ENCODE measurements at regions not wholly inside any gene's neighbourhood (a gene's known extent, or its start where the extent isn't known, plus 50 kb on each side); places are given as distances from the start of the nearest gene placed in this dataset.

DNA sequence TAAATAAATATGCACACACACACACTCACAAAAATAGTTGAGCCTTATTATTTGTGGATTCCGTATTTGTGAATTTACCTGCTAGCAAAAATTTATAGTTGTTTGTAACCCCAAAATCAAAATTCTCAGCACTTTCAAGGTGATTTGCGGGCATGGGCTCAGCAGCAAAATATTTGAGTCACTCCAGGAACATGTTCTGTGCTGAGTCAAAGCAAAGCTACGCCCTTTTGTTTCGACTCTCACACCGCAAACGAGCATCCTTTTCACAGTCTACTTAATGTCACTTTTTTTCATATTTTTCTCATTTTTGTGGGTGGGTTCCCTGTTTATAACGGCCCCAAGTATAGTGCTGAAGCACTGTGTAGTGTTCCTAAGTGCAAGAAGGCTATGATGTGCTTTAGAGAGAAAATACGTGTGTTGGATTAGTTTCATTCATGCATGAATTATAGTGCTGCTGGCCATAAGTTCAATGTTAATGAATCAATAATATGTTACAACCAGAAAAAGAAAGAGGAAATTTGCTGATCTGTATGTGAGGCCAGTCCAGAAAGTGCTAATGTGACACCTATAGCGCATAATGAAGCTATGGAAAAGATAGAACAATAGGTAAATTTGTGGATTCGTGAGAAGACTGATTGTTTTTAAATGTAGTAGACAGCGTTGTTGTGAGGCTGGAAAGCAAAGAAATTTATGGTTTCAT lies 723.2 kb upstream of the AGA start:
- no peaks in the 10 kb centered on the region for H3K36me3 ChIP-seq
- no peaks in the 10 kb centered on the region for H3K27me3 ChIP-seq
- no peak overlapping the region for H3K4me3 ChIP-seq
- peaks cover 0 to 5% (median 0%) of the 10 kb centered on the region in 4 donors for H3K9me3 ChIP-seq
- TF ChIP-seq POLR2AphosphoS5 (IDR thresholded peaks at IDR 0.05) (no peak), EP300 (IDR thresholded peaks at IDR 0.05) (no peak), POLR2A (IDR thresholded peaks at IDR 0.05; ENCODE audit: low read depth) (no peak)
- TF ChIP-seq, protein P1, sequence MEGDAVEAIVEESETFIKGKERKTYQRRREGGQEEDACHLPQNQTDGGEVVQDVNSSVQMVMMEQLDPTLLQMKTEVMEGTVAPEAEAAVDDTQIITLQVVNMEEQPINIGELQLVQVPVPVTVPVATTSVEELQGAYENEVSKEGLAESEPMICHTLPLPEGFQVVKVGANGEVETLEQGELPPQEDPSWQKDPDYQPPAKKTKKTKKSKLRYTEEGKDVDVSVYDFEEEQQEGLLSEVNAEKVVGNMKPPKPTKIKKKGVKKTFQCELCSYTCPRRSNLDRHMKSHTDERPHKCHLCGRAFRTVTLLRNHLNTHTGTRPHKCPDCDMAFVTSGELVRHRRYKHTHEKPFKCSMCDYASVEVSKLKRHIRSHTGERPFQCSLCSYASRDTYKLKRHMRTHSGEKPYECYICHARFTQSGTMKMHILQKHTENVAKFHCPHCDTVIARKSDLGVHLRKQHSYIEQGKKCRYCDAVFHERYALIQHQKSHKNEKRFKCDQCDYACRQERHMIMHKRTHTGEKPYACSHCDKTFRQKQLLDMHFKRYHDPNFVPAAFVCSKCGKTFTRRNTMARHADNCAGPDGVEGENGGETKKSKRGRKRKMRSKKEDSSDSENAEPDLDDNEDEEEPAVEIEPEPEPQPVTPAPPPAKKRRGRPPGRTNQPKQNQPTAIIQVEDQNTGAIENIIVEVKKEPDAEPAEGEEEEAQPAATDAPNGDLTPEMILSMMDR (IDR thresholded peaks at IDR 0.05), result no peak
- WGBS, result 72% methylated on average over 11 of the region's 11 CpGs
- intact Hi-C loops (cut with DNase I), result no loop called here
- no peak overlapping the region for H3K27ac ChIP-seq (replicated peaks in 1 of 4)
- no peaks in the 10 kb centered on the region for H3K4me1 ChIP-seq
- no peak for DNase-seq (ENCODE audit: extremely low spot score)

DNA sequence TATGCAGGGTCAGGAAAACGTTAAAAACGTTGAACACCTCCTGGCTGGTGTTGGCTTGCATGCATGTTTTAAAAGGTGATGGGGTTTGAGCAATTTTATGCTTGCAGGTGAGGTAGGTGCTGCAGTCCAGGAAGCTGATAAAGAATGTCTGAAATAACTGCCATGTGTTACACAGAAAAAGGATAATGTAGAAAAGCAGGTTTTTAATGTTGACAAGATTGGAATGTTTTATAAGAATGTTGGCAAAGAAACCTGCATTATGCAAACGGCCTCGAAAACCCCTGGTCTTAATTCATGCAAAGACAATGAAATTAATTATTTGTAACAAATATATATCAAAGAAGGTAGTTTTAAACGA lies 723.7 kb upstream of the AGA start:
- intact Hi-C loops (cut with DNase I), result no loop called here
- no peaks in the 10 kb centered on the region for H3K27me3 ChIP-seq
- no peak overlapping the region for H3K4me3 ChIP-seq
- H3K36me3 ChIP-seq, result no peaks in the 10 kb centered on the region
- DNase-seq (ENCODE audit: extremely low spot score), result no peak
- no peak overlapping the region for H3K27ac ChIP-seq (replicated peaks in 1 of 4)
- TF ChIP-seq POLR2AphosphoS5 (IDR thresholded peaks at IDR 0.05) (no peak), POLR2A (IDR thresholded peaks at IDR 0.05; ENCODE audit: low read depth) (no peak), EP300 (IDR thresholded peaks at IDR 0.05) (no peak)
- TF ChIP-seq, protein P1 (IDR thresholded peaks at IDR 0.05), result no peak
- no peaks in the 10 kb centered on the region for H3K9me3 ChIP-seq
- H3K4me1 ChIP-seq, result no peaks in the 10 kb centered on the region
- WGBS, result 65% methylated on average over 5 of the region's 5 CpGs

DNA sequence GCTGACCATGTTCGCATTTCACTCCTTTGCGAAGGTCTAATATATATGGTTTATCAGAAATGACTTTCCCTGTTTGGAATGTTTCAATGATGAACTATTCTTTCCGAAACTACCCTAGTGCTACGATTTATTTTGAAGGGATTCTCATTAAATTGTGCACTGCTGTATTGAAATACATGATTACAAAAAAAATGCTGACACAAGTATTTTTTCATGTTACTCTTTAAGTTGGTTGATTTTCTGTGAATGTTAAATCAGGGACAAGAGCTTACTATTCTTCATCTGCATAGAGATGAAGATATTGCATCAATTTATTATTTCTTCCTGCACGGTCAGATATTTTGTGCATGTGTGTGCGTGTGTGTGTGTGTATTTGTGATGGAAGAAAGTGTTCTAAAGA lies 731.5 kb upstream of the AGA start:
- H3K4me1 ChIP-seq, result no peaks in the 10 kb centered on the region
- WGBS, result 79% methylated on average over 6 of the region's 6 CpGs
- no peak overlapping the region for H3K27ac ChIP-seq (replicated peaks in 1 of 4)
- H3K9me3 ChIP-seq, result no peaks in the 10 kb centered on the region
- no peaks in the 10 kb centered on the region for H3K27me3 ChIP-seq
- DNase-seq (ENCODE audit: extremely low spot score), result no peak
- TF ChIP-seq POLR2AphosphoS5 (IDR thresholded peaks at IDR 0.05) (no peak), POLR2A (IDR thresholded peaks at IDR 0.05; ENCODE audit: low read depth) (no peak), EP300 (IDR thresholded peaks at IDR 0.05) (no peak)
- TF ChIP-seq, protein P1 (IDR thresholded peaks at IDR 0.05), result no peak
- intact Hi-C loops (cut with DNase I), result no loop called here
- no peak overlapping the region for H3K4me3 ChIP-seq
- H3K36me3 ChIP-seq, result no peaks in the 10 kb centered on the region

DNA sequence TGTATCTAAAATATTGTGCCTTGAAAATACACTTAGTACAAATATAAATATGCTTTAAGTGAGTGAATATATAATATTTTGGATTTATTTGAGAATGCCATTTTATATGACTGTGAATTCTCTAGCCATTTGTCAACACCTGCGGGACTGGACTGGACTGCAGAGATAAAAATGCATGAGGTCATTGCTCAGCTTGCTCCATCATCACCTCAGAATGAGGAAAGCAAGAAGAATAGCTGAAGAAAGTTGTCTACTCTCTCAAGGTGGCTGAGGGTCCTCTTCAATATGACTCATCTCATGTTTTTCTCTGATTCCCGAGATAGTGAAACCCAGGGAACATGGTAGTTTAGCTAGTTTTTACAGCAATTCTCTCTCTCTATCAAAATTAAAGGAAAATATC lies 732.5 kb upstream of the AGA start:
- WGBS, result 75% methylated on average over 2 of the region's 2 CpGs
- H3K9me3 ChIP-seq, result no peaks in the 10 kb centered on the region
- H3K27me3 ChIP-seq, result no peaks in the 10 kb centered on the region
- H3K27ac ChIP-seq (replicated peaks in 1 of 4), result no peak overlapping the region
- no peak overlapping the region for H3K4me3 ChIP-seq
- intact Hi-C loops (cut with DNase I), result no loop called here
- no peaks in the 10 kb centered on the region for H3K36me3 ChIP-seq
- no peak for DNase-seq (ENCODE audit: extremely low spot score)
- TF ChIP-seq, protein P1 (IDR thresholded peaks at IDR 0.05), result no peak
- TF ChIP-seq POLR2A (IDR thresholded peaks at IDR 0.05; ENCODE audit: low read depth), result no peak
- TF ChIP-seq EP300 (IDR thresholded peaks at IDR 0.05), result no peak
- no peak for TF ChIP-seq POLR2AphosphoS5 (IDR thresholded peaks at IDR 0.05)
- H3K4me1 ChIP-seq, result no peaks in the 10 kb centered on the region

DNA sequence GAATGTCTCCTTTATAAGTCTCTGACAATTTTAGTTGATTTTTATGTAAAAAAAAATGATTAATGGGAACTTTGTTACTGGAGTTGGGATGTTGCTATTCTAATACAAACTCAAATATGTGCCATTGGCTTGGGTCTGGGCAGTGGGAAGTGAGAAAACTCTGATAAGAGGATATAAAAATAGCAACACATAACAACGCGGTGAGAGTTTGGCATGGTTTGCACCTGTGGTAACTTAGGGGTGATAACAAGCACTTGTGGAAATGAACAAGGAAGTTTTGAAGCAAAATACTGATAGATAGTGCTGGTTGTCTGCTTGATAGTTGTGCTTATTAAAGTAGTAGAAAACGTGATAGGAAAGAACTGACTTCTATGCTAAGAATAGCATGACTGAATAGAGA lies 743.3 kb upstream of the AGA start:
- Histone ChIP-seq H3K4me1 (peaks cover 0 to 3% (median 0%) of the 10 kb centered on the region in 4 donors), H3K36me3 (no peaks in the 10 kb centered on the region), H3K9me3 (no peaks in the 10 kb centered on the region), H3K4me3 (no peak overlapping the region), H3K27me3 (no peaks in the 10 kb centered on the region), H3K27ac (replicated peaks in 1 of 4) (no peak overlapping the region)
- no peak for DNase-seq (ENCODE audit: extremely low spot score)
- TF ChIP-seq POLR2AphosphoS5 (IDR thresholded peaks at IDR 0.05) (no peak), EP300 (IDR thresholded peaks at IDR 0.05) (no peak), POLR2A (IDR thresholded peaks at IDR 0.05; ENCODE audit: low read depth) (no peak)
- TF ChIP-seq, protein P1 (IDR thresholded peaks at IDR 0.05), result no peak
- WGBS, result 56% methylated on average over 3 of the region's 3 CpGs
- intact Hi-C loops (cut with DNase I), result no loop called here

Measured in esophagus muscularis mucosa (tissue), 4 donors.